ENCODE measurements at regions not wholly inside any gene's neighbourhood (a gene's known extent, or its start where the extent isn't known, plus 50 kb on each side); places are given as distances from the start of the nearest gene placed in this dataset.

- RAD21 ChIA-PET (ENCODE audit: low non-redundant PET in 1 of 2, low total read pairs in 2 of 2, uncharacterized antibody in 2 of 2, unreplicated experiment in 2 of 2) = no interaction called here
- Histone ChIP-seq H3K9me3 (ENCODE audit: control insufficient read depth in 1 of 2, insufficient read depth in 1 of 2, low read depth in 1 of 2, low read length in 2 of 2) (no peaks in the 10 kb centered on the region), H3K79me2 (ENCODE audit: insufficient read depth, low read length) (no peaks in the 10 kb centered on the region), H3K27me3 (ENCODE audit: insufficient read depth, low read length) (no peaks in the 10 kb centered on the region), H3K9me2 (ENCODE audit: insufficient read depth) (no peaks in the 10 kb centered on the region), H3K36me3 (ENCODE audit: control insufficient read depth in 1 of 2, insufficient read depth in 2 of 2, low read length in 2 of 2) (no peaks in the 10 kb centered on the region), H3K4me2 (ENCODE audit: low read length) (no peak overlapping the region), H3K4me1 (ENCODE audit: control insufficient read depth in 1 of 2, insufficient read depth in 2 of 2, low read length in 2 of 2) (0 out of 4 replicates have a peak, but pooled peaks cover 0 to 6% of the 10 kb centered on the region in 2 experiments), H3K4me3 (replicated peaks in 1 of 2; ENCODE audit: low read depth in 1 of 2, low read length in 2 of 2) (no peak overlapping the region), H3K27ac (ENCODE audit: low read depth, low read length) (no peak overlapping the region), H3K9ac (ENCODE audit: low read length) (no peak overlapping the region), H2AFZ (ENCODE audit: low read depth, low read length, poor library complexity, severe bottlenecking) (no peak overlapping the region), H4K20me1 (ENCODE audit: insufficient read depth) (no peaks in the 10 kb centered on the region)
- DNase-seq (ENCODE audit: low read depth, low spot score) = no peak
- CTCF ChIA-PET = no interaction called here
- TF ChIP-seq ZBTB33 (IDR thresholded peaks at IDR 0.05; ENCODE audit: extremely low read depth, insufficient replicate concordance, low read length) (no peak), JUND (IDR thresholded peaks at IDR 0.05) (no peak), YY1 (IDR thresholded peaks at IDR 0.05; ENCODE audit: extremely low read depth, insufficient replicate concordance, low read depth, low read length) (no peak)
- no peak for ATAC-seq
- intact Hi-C loops (cut with micrococcal nuclease) = no loop called here
- POLR2A ChIA-PET = no interaction called here
- no TSS peak for BruUV-seq (replicated peaks)
These were observed 361.9 kb downstream of the CSNK1G3 start for GRCh38 chr5:123873846-123874245.

GRCh38 chr5:123871373-123871772 lies 359.4 kb downstream of the CSNK1G3 start:
- Histone ChIP-seq H3K79me2 (ENCODE audit: insufficient read depth, low read length) (no peaks in the 10 kb centered on the region), H3K9me3 (ENCODE audit: control insufficient read depth in 1 of 2, insufficient read depth in 1 of 2, low read depth in 1 of 2, low read length in 2 of 2) (no peaks in the 10 kb centered on the region), H3K4me1 (ENCODE audit: control insufficient read depth in 1 of 2, insufficient read depth in 2 of 2, low read length in 2 of 2) (0 out of 4 replicates have a peak, but pooled peaks cover 0 to 6% of the 10 kb centered on the region in 2 experiments), H3K9ac (ENCODE audit: low read length) (no peak overlapping the region), H4K20me1 (ENCODE audit: insufficient read depth) (no peaks in the 10 kb centered on the region), H3K27me3 (ENCODE audit: insufficient read depth, low read length) (no peaks in the 10 kb centered on the region), H3K4me2 (ENCODE audit: low read length) (no peak overlapping the region), H3K4me3 (replicated peaks in 1 of 2; ENCODE audit: low read depth in 1 of 2, low read length in 2 of 2) (no peak overlapping the region), H3K9me2 (ENCODE audit: insufficient read depth) (no peaks in the 10 kb centered on the region), H3K27ac (ENCODE audit: low read depth, low read length) (no peak overlapping the region), H3K36me3 (ENCODE audit: control insufficient read depth in 1 of 2, insufficient read depth in 2 of 2, low read length in 2 of 2) (no peaks in the 10 kb centered on the region), H2AFZ (ENCODE audit: low read depth, low read length, poor library complexity, severe bottlenecking) (no peak overlapping the region)
- ChIA-PET POLR2A (no interaction called here), CTCF (no interaction called here), RAD21 (ENCODE audit: low non-redundant PET in 1 of 2, low total read pairs in 2 of 2, uncharacterized antibody in 2 of 2, unreplicated experiment in 2 of 2) (no interaction called here)
- intact Hi-C loops (cut with micrococcal nuclease) = no loop called here
- DNase-seq (ENCODE audit: low read depth, low spot score) (no peak), ATAC-seq (no peak)
- BruUV-seq (replicated peaks) = no TSS peak
- TF ChIP-seq CBX3 (IDR thresholded peaks at IDR 0.05; ENCODE audit: low read depth) (no peak), ZFX (IDR thresholded peaks at IDR 0.05) (no peak), RAD21 (IDR thresholded peaks at IDR 0.05; ENCODE audit: low read depth) (no peak), ZNF274 (IDR thresholded peaks at IDR 0.05; ENCODE audit: low read depth, low read length) (no peak), ELF1 (IDR thresholded peaks at IDR 0.05; ENCODE audit: borderline replicate concordance, low read depth) (no peak), YY1 (IDR thresholded peaks at IDR 0.05; ENCODE audit: extremely low read depth, insufficient replicate concordance, low read depth, low read length) (no peak), EZH2 (IDR thresholded peaks at IDR 0.05) (no peak), MAX (IDR thresholded peaks at IDR 0.05) (no peak), EZH2phosphoT487 (IDR thresholded peaks at IDR 0.05; ENCODE audit: borderline replicate concordance) (no peak), ZBTB33 (IDR thresholded peaks at IDR 0.05; ENCODE audit: extremely low read depth, insufficient replicate concordance, low read length) (no peak), ATF3 (IDR thresholded peaks at IDR 0.05) (no peak), TCF7L2 (IDR thresholded peaks at IDR 0.05; ENCODE audit: borderline replicate concordance, extremely low read depth, insufficient read depth, insufficient read length) (no peak), SRF (IDR thresholded peaks at IDR 0.05; ENCODE audit: low read depth) (no peak)

Data from HCT116 (cell line).